CD8-positive, alpha-beta memory T cell (primary cell): ENCODE measurements at regions not wholly inside any gene's neighbourhood (a gene's known extent, or its start where the extent isn't known, plus 50 kb on each side); places are given as distances from the start of the nearest gene placed in this dataset.

ENCODE experiments used
- CTCF ChIA-PET: fragments of 350-600 bp; sonication (Branson Sonifier 250); formaldehyde crosslinking; loops from one replicate; lab custom pipeline; 2021; ENCODE audit warnings: antibody characterized with exemption; lab: Charles Lee
- POLR2A ChIA-PET: fragments of 350-600 bp; sonication (Branson Sonifier 250); formaldehyde crosslinking; loops from one replicate; lab custom pipeline; 2021; ENCODE audit warnings: antibody characterized with exemption; lab: Charles Lee
- DNase-seq, 5 donors: peaks; one replicate each; pipeline versions ENCODE4 v3.0.0 to v3.0.0-alpha.2; 2020 to 2022; ENCODE audit warnings: mixed read lengths in 1 of 5
- H3K27ac ChIP-seq: one replicate; pipeline ENCODE4 v1.7.0; 2013; ENCODE audit warnings: low read depth, mild to moderate bottlenecking, low read length, moderate library complexity
- H3K27me3 ChIP-seq: 2 replicates; pipeline ENCODE4 v1.7.0; 2013; ENCODE audit warnings: low read length, mild to moderate bottlenecking; ENCODE audit not compliant: insufficient read depth, poor library complexity, severe bottlenecking
- H3K36me3 ChIP-seq: 2 replicates; pipeline ENCODE4 v1.7.0; 2013; ENCODE audit warnings: mild to moderate bottlenecking, low read length, moderate library complexity; ENCODE audit not compliant: insufficient read depth
- H3K4me1 ChIP-seq: 2 replicates; pipeline ENCODE4 v1.7.0; 2013; ENCODE audit warnings: mild to moderate bottlenecking, low read length, moderate library complexity; ENCODE audit not compliant: insufficient read depth
- H3K4me3 ChIP-seq: 2 replicates; pipeline ENCODE4 v1.7.0; 2013; ENCODE audit warnings: mild to moderate bottlenecking, low read length
- H3K9me3 ChIP-seq: 2 replicates; pipeline ENCODE4 v1.7.0; 2013; ENCODE audit warnings: mild to moderate bottlenecking, low read length
- H3K27ac Mint-ChIP-seq, 8 donors: one replicate each; pipeline ENCODE4 v1.8.0; 2020 to 2021; ENCODE audit warnings: mixed read lengths in 8 of 8, mild to moderate bottlenecking in 6 of 8, inconsistent platforms in 3 of 8, moderate library complexity in 3 of 8
- H3K27me3 Mint-ChIP-seq, 2 donors: one replicate each; pipeline ENCODE4 v1.8.0; 2020 to 2021; ENCODE audit warnings: mixed read lengths in 2 of 2, mild to moderate bottlenecking in 1 of 2, moderate library complexity in 1 of 2
- H3K36me3 Mint-ChIP-seq, 3 donors: one replicate each; pipeline ENCODE4 v1.8.0; 2020 to 2021; ENCODE audit warnings: mixed read lengths in 3 of 3, inconsistent platforms in 1 of 3, mild to moderate bottlenecking in 1 of 3
- H3K4me1 Mint-ChIP-seq, 3 donors: one replicate each; pipeline ENCODE4 v1.8.0; 2020 to 2021; ENCODE audit warnings: mixed read lengths in 3 of 3, inconsistent platforms in 1 of 3, mild to moderate bottlenecking in 1 of 3
- H3K4me3 Mint-ChIP-seq, 7 donors: one replicate each; pipeline ENCODE4 v1.8.0; 2020 to 2021; ENCODE audit warnings: mixed read lengths in 7 of 7, mild to moderate bottlenecking in 6 of 7, moderate library complexity in 4 of 7, inconsistent platforms in 2 of 7
- H3K9me3 Mint-ChIP-seq, 5 donors: one replicate each; pipeline ENCODE4 v1.8.0; 2020 to 2022; ENCODE audit warnings: mixed read lengths in 5 of 5, mild to moderate bottlenecking in 3 of 5, moderate library complexity in 2 of 5, inconsistent platforms in 1 of 5

DNA sequence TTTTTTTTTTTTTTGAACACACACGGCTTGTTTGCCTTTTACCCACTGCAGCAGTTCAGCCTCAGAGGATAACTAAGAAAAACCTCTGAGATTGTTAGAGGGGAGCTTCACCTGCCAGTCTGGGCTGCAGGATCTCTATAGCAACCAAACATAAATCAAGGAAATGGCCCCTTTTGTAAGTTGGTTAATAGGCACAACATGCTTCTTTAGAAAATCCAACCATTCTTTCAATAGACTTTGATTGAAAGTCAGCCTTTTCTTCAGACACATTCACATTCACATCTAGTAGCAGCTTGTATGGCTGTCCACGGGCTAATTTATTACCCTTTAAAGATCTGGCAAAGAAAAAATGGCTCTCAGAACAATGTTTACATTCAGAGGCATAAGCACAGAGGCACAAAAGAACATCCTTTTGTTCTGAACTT, 136.6 kb upstream of the RARB start:
- H3K4me3 Mint-ChIP-seq: no peak overlapping the region
- Histone ChIP-seq H3K27me3 (no peaks in the 10 kb centered on the region), H3K4me1 (no peaks in the 10 kb centered on the region), H3K9me3 (no peaks in the 10 kb centered on the region), H3K27ac (no peak overlapping the region), H3K4me3 (no peak overlapping the region), H3K36me3 (no peaks in the 10 kb centered on the region)
- ChIA-PET CTCF (no interaction called here), POLR2A (no interaction called here)
- no peaks in the 10 kb centered on the region for H3K27me3 Mint-ChIP-seq
- no peaks in the 10 kb centered on the region for H3K4me1 Mint-ChIP-seq
- no peak overlapping the region for H3K27ac Mint-ChIP-seq
- H3K36me3 Mint-ChIP-seq: no peaks in the 10 kb centered on the region
- H3K9me3 Mint-ChIP-seq: peaks cover 0 to 3% (median 3%) of the 10 kb centered on the region in 5 donors
- DNase-seq: no peak

GRCh38 chr3:25292036-25292435, 136.0 kb upstream of the RARB start:
- ChIA-PET POLR2A (no interaction called here), CTCF (no interaction called here)
- Mint-ChIP-seq H3K27ac (no peak overlapping the region), H3K27me3 (no peaks in the 10 kb centered on the region), H3K9me3 (peaks cover 0 to 3% (median 3%) of the 10 kb centered on the region in 5 donors), H3K36me3 (no peaks in the 10 kb centered on the region), H3K4me3 (no peak overlapping the region), H3K4me1 (no peaks in the 10 kb centered on the region)
- H3K36me3 ChIP-seq: no peaks in the 10 kb centered on the region
- H3K9me3 ChIP-seq: no peaks in the 10 kb centered on the region
- DNase-seq: no peak
- H3K4me1 ChIP-seq: no peaks in the 10 kb centered on the region
- H3K27ac ChIP-seq: no peak overlapping the region
- H3K27me3 ChIP-seq: no peaks in the 10 kb centered on the region
- H3K4me3 ChIP-seq: no peak overlapping the region

DNA sequence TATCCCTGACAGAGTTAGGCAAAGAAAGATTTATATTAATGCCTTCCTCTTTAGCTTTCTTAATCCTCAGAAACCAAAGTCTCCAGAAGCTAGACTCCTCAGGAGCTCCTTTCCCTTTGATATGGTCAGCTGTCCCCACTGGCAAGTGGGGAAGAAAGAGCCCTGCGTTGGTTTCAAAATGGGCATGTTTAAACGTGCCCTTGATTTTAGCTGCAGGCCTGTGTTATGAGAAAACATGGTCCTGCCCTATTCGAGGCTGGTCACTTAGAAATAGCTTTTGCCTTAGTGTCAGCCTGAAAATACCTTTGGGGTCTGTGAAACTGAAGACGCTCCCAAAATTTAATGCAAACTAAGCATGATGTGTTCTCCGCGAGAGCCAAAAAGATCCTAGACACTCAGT, 135.5 kb upstream of the RARB start:
- Mint-ChIP-seq H3K27ac (no peak overlapping the region), H3K27me3 (no peaks in the 10 kb centered on the region), H3K4me1 (no peaks in the 10 kb centered on the region), H3K36me3 (no peaks in the 10 kb centered on the region), H3K9me3 (peaks cover 0 to 3% (median 3%) of the 10 kb centered on the region in 5 donors), H3K4me3 (no peak overlapping the region)
- Histone ChIP-seq H3K36me3 (no peaks in the 10 kb centered on the region), H3K9me3 (no peaks in the 10 kb centered on the region), H3K27ac (no peak overlapping the region), H3K27me3 (no peaks in the 10 kb centered on the region), H3K4me1 (no peaks in the 10 kb centered on the region), H3K4me3 (no peak overlapping the region)
- DNase-seq: no peak
- CTCF ChIA-PET: no interaction called here
- POLR2A ChIA-PET: no interaction called here

GRCh38 chr3:25293736-25294135, 134.3 kb upstream of the RARB start:
- Histone ChIP-seq H3K27ac (no peak overlapping the region), H3K9me3 (no peaks in the 10 kb centered on the region), H3K27me3 (no peaks in the 10 kb centered on the region), H3K4me3 (no peak overlapping the region), H3K4me1 (no peaks in the 10 kb centered on the region), H3K36me3 (no peaks in the 10 kb centered on the region)
- ChIA-PET POLR2A (no interaction called here), CTCF (no interaction called here)
- H3K27ac Mint-ChIP-seq: no peak overlapping the region
- H3K9me3 Mint-ChIP-seq: peaks cover 0 to 3% (median 3%) of the 10 kb centered on the region in 5 donors
- DNase-seq: no peak
- no peaks in the 10 kb centered on the region for H3K27me3 Mint-ChIP-seq
- H3K4me1 Mint-ChIP-seq: no peaks in the 10 kb centered on the region
- H3K36me3 Mint-ChIP-seq: no peaks in the 10 kb centered on the region
- H3K4me3 Mint-ChIP-seq: no peak overlapping the region

DNA sequence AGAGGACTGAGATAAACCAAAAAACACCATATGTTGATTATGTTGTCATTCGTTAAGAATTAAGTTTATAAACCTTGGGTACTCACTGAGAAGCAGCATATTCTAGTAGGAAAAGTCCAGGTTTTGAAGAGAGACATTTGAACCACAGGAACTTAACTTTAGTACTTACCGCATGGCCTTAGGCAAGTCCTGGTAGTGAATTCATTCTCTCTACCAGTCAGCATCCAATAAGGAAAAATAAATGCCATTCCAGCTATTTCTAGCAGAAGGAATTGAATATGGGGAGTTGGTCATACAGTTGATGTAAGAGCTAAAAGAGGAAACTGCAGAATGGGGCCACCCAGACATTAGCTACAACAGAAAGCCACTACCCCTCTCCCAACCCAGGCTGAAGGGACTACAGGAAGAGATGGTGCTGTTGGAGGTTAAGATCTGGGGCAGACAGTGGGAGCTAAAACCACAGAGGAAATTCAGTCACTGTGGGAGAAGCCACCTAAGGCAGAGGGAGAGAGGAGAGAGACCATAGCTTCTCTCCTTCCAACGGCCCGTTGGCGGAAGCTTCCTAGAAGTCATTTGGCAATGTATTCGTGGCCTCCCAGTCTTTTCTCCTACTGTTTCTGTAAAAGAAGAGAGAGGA, 133.8 kb upstream of the RARB start:
- ChIA-PET CTCF (no interaction called here), POLR2A (no interaction called here)
- Histone ChIP-seq H3K27ac (no peak overlapping the region), H3K9me3 (no peaks in the 10 kb centered on the region), H3K4me1 (no peaks in the 10 kb centered on the region), H3K27me3 (no peaks in the 10 kb centered on the region), H3K36me3 (no peaks in the 10 kb centered on the region), H3K4me3 (no peak overlapping the region)
- H3K27me3 Mint-ChIP-seq: no peaks in the 10 kb centered on the region
- peaks cover 0 to 3% (median 3%) of the 10 kb centered on the region in 5 donors for H3K9me3 Mint-ChIP-seq
- no peak for DNase-seq
- H3K36me3 Mint-ChIP-seq: no peaks in the 10 kb centered on the region
- H3K4me1 Mint-ChIP-seq: no peaks in the 10 kb centered on the region
- H3K4me3 Mint-ChIP-seq: no peak overlapping the region
- H3K27ac Mint-ChIP-seq: peak overlapping the region in 1 of 8 donors; percentile 34

- Histone ChIP-seq H3K9me3 (no peaks in the 10 kb centered on the region), H3K36me3 (no peaks in the 10 kb centered on the region), H3K27ac (no peak overlapping the region), H3K4me3 (no peak overlapping the region), H3K4me1 (no peaks in the 10 kb centered on the region), H3K27me3 (no peaks in the 10 kb centered on the region)
- H3K27me3 Mint-ChIP-seq: no peaks in the 10 kb centered on the region
- DNase-seq: no peak
- no peaks in the 10 kb centered on the region for H3K36me3 Mint-ChIP-seq
- H3K9me3 Mint-ChIP-seq: peaks cover 0 to 3% (median 3%) of the 10 kb centered on the region in 5 donors
- no peak overlapping the region for H3K4me3 Mint-ChIP-seq
- ChIA-PET POLR2A (no interaction called here), CTCF (no interaction called here)
- no peak overlapping the region for H3K27ac Mint-ChIP-seq
- H3K4me1 Mint-ChIP-seq: no peaks in the 10 kb centered on the region
Observed at GRCh38 chr3:25297667-25298585, 130.1 kb upstream of the RARB start.

GRCh38 chr3:25300141-25300540, 127.9 kb upstream of the RARB start:
- H3K36me3 ChIP-seq: no peaks in the 10 kb centered on the region
- H3K4me1 ChIP-seq: no peaks in the 10 kb centered on the region
- no peak overlapping the region for H3K4me3 Mint-ChIP-seq
- no peaks in the 10 kb centered on the region for H3K27me3 ChIP-seq
- H3K27me3 Mint-ChIP-seq: no peaks in the 10 kb centered on the region
- no peak overlapping the region for H3K27ac ChIP-seq
- H3K4me1 Mint-ChIP-seq: no peaks in the 10 kb centered on the region
- no peak for DNase-seq
- H3K9me3 ChIP-seq: no peaks in the 10 kb centered on the region
- no peak overlapping the region for H3K27ac Mint-ChIP-seq
- no peak overlapping the region for H3K4me3 ChIP-seq
- ChIA-PET CTCF (no interaction called here), POLR2A (no interaction called here)
- H3K9me3 Mint-ChIP-seq: peaks cover 0 to 3% (median 0%) of the 10 kb centered on the region in 5 donors
- no peaks in the 10 kb centered on the region for H3K36me3 Mint-ChIP-seq

DNA sequence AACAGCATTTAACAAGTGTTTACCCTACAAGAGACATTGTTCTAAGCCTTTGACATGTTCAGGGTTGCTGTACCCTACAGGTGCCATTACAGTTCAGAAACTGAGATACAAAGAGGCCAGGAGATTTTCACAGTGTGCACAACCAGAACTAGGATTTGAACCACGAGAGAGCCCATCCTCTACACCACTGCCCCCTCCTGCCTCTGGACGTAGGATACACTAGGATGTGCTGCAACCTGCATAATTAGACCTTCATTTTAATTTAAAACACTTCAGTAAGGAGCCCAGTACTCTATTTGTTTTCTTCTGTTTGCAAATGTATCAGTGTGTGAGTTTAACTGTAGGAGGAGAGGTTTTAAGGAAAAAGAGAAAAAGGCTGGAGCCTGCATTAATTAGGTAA, 123.1 kb upstream of the RARB start:
- Histone ChIP-seq H3K4me1 (no peaks in the 10 kb centered on the region), H3K36me3 (no peaks in the 10 kb centered on the region), H3K27ac (no peak overlapping the region), H3K9me3 (no peaks in the 10 kb centered on the region), H3K4me3 (no peak overlapping the region), H3K27me3 (no peaks in the 10 kb centered on the region)
- DNase-seq: no peak
- no peaks in the 10 kb centered on the region for H3K4me1 Mint-ChIP-seq
- no peaks in the 10 kb centered on the region for H3K36me3 Mint-ChIP-seq
- peaks cover 0 to 3% (median 3%) of the 10 kb centered on the region in 5 donors for H3K9me3 Mint-ChIP-seq
- CTCF ChIA-PET: no interaction called here
- POLR2A ChIA-PET: no interaction called here
- H3K27me3 Mint-ChIP-seq: no peaks in the 10 kb centered on the region
- H3K4me3 Mint-ChIP-seq: no peak overlapping the region
- no peak overlapping the region for H3K27ac Mint-ChIP-seq
